Parathyroid adenoma (tissue), 2 donors: ENCODE measurements at regions not wholly inside any gene's neighbourhood (a gene's known extent, or its start where the extent isn't known, plus 50 kb on each side); places are given as distances from the start of the nearest gene placed in this dataset.

Experiments
- H2AFZ ChIP-seq: fragments of 300-600 bp; sonication (generic); one replicate; pipeline ENCODE4 v1.7.0; 2017; ENCODE audit warnings: antibody characterized with exemption, mild to moderate bottlenecking
- H3K27ac ChIP-seq: fragments of 300-600 bp; sonication (generic); one replicate; pipeline ENCODE4 v1.7.0; 2017
- H3K27me3 ChIP-seq: fragments of 300-600 bp; sonication (generic); one replicate; pipeline ENCODE4 v1.7.0; 2017; ENCODE audit warnings: low read length; ENCODE audit not compliant: control insufficient read depth, insufficient read depth
- H3K36me3 ChIP-seq: fragments of 300-600 bp; sonication (generic); one replicate; pipeline ENCODE4 v1.7.0; 2017; ENCODE audit warnings: low read length; ENCODE audit not compliant: control insufficient read depth, insufficient read depth
- H3K4me1 ChIP-seq: fragments of 300-600 bp; sonication (generic); one replicate; pipeline ENCODE4 v1.7.0; 2017; ENCODE audit warnings: control low read depth
- H3K4me2 ChIP-seq: fragments of 300-600 bp; sonication (generic); one replicate; pipeline ENCODE4 v1.7.0; 2017; ENCODE audit warnings: low read length
- H3K4me3 ChIP-seq: fragments of 300-600 bp; sonication (generic); one replicate; pipeline ENCODE4 v1.7.0; 2017; ENCODE audit warnings: low read depth, low read length
- H3K79me2 ChIP-seq: fragments of 300-600 bp; sonication (generic); one replicate; pipeline ENCODE4 v1.7.0; 2017; ENCODE audit warnings: control low read depth
- H3K9ac ChIP-seq: fragments of 300-600 bp; sonication (generic); one replicate; pipeline ENCODE4 v1.7.0; 2017; ENCODE audit warnings: mild to moderate bottlenecking
- H3K9me3 ChIP-seq: fragments of 300-600 bp; sonication (generic); one replicate; pipeline ENCODE4 v1.7.0; 2017; ENCODE audit warnings: low read length; ENCODE audit not compliant: control insufficient read depth
- CTCF ChIP-seq: fragments of 300-600 bp; sonication (generic); IDR thresholded peaks from one replicate; pipeline ENCODE4 v1.7.0; 2017; ENCODE audit warnings: antibody characterized with exemption, mild to moderate bottlenecking
- donor health status: primary hyperparathyroidism.

- no peaks in the 10 kb centered on the region for H3K27me3 ChIP-seq
- H3K27ac ChIP-seq: no peak overlapping the region
- no peak for TF ChIP-seq CTCF
- peaks cover 27% of the 10 kb centered on the region for H3K4me1 ChIP-seq
- no peaks in the 10 kb centered on the region for H3K79me2 ChIP-seq
- no peaks in the 10 kb centered on the region for H3K36me3 ChIP-seq
- no peak overlapping the region for H3K4me2 ChIP-seq
- no peak overlapping the region for H3K4me3 ChIP-seq
- H3K9ac ChIP-seq: no peak overlapping the region
- peak overlapping the region; percentile 56 for H2AFZ ChIP-seq
- no peaks in the 10 kb centered on the region for H3K9me3 ChIP-seq
Measured at GRCh38 chr2:160942476-160943142, 217.6 kb upstream of the TANK start.

- Histone ChIP-seq H2AFZ (no peak overlapping the region), H3K4me2 (no peak overlapping the region), H3K27me3 (no peaks in the 10 kb centered on the region), H3K4me1 (peaks cover 27% of the 10 kb centered on the region), H3K27ac (no peak overlapping the region), H3K36me3 (no peaks in the 10 kb centered on the region), H3K9ac (no peak overlapping the region), H3K9me3 (no peaks in the 10 kb centered on the region), H3K79me2 (no peaks in the 10 kb centered on the region), H3K4me3 (no peak overlapping the region)
- no peak for TF ChIP-seq CTCF
Measured at GRCh38 chr2:160943414-160943813, 216.8 kb upstream of the TANK start.

- no peaks in the 10 kb centered on the region for H3K4me1 ChIP-seq
- H3K27ac ChIP-seq: peak overlapping the region; percentile 4
- no peaks in the 10 kb centered on the region for H3K36me3 ChIP-seq
Measured at GRCh38 chr2:160952464-160953254, 207.6 kb upstream of the TANK start.

GRCh38 chr2:160955578-160955977 lies 204.7 kb upstream of the TANK start:
- no peak overlapping the region for H2AFZ ChIP-seq
- H3K4me1 ChIP-seq: no peaks in the 10 kb centered on the region
- no peak for TF ChIP-seq CTCF
- no peak overlapping the region for H3K4me2 ChIP-seq
- H3K9me3 ChIP-seq: no peaks in the 10 kb centered on the region
- H3K79me2 ChIP-seq: no peaks in the 10 kb centered on the region
- no peaks in the 10 kb centered on the region for H3K36me3 ChIP-seq
- no peak overlapping the region for H3K9ac ChIP-seq
- H3K27me3 ChIP-seq: no peaks in the 10 kb centered on the region
- H3K27ac ChIP-seq: peak overlapping the region; percentile 26
- H3K4me3 ChIP-seq: no peak overlapping the region

More at GRCh38 chr2:160952464-160953254, 207.6 kb upstream of the TANK start:
- no peaks in the 10 kb centered on the region for H3K27me3 ChIP-seq
- no peaks in the 10 kb centered on the region for H3K79me2 ChIP-seq
- no peak overlapping the region for H2AFZ ChIP-seq
- no peaks in the 10 kb centered on the region for H3K9me3 ChIP-seq
- no peak overlapping the region for H3K4me2 ChIP-seq
- H3K9ac ChIP-seq: no peak overlapping the region
- H3K4me3 ChIP-seq: no peak overlapping the region
- TF ChIP-seq CTCF: no peak
